H1 (cell line): ENCODE measurements at regions not wholly inside any gene's neighbourhood (a gene's known extent, or its start where the extent isn't known, plus 50 kb on each side); places are given as distances from the start of the nearest gene placed in this dataset.

Experiments
- CTCF ChIA-PET: fragments of 300-600 bp; sonication (Branson Sonifier 250); formaldehyde crosslinking; loops from one replicate; lab custom pipeline; 2021; ENCODE audit not compliant: partially characterized antibody; lab: Charles Lee
- POLR2A ChIA-PET: fragments of 300-600 bp; sonication (Branson Sonifier 250); formaldehyde crosslinking; loops from one replicate; lab custom pipeline; 2021; ENCODE audit warnings: inconsistent platforms; ENCODE audit not compliant: partially characterized antibody; lab: Charles Lee
- DNase-seq, 2 experiments: peaks; one replicate each; pipeline versions ENCODE4 v3.0.0 to v3.0.0-alpha.2; 2010 to 2022; ENCODE audit warnings: low spot score in 2 of 2, low read depth in 1 of 2, mixed read lengths in 1 of 2
- FAIRE-seq: peaks from 2 replicates; lab custom pipeline; 2011; peaks lifted over from hg19 to GRCh38; lab: Jason Lieb, UNC
- H2AFZ ChIP-seq: 2 replicates; pipeline ENCODE4 v1.8.1; 2012; ENCODE audit warnings: low read length, inconsistent platforms
- H2AK5ac ChIP-seq: 2 replicates; pipeline ENCODE4 v1.6.1; 2013; ENCODE audit warnings: low read depth, low read length
- H2BK120ac ChIP-seq: replicated peaks from 2 replicates; pipeline ENCODE3; 2013; ENCODE audit warnings: low read depth, low read length, inconsistent platforms
- H2BK12ac ChIP-seq: 2 replicates; pipeline ENCODE4 v1.6.1; 2013; ENCODE audit warnings: low read depth, low read length
- H2BK15ac ChIP-seq: 2 replicates; pipeline ENCODE4 v1.6.1; 2013; ENCODE audit warnings: low read length
- H2BK20ac ChIP-seq: 2 replicates; pipeline ENCODE4 v1.6.1; 2013; ENCODE audit warnings: low read length
- H2BK5ac ChIP-seq: 2 replicates; pipeline ENCODE4 v1.6.1; 2013; ENCODE audit warnings: low read depth, low read length
- H3K14ac ChIP-seq: 2 replicates; pipeline ENCODE4 v1.6.1; 2013; ENCODE audit warnings: inconsistent platforms; ENCODE audit not compliant: insufficient read length
- H3K18ac ChIP-seq: 2 replicates; pipeline ENCODE4 v1.6.1; 2013; ENCODE audit warnings: low read length; ENCODE audit errors: extremely low read depth
- H3K23ac ChIP-seq: 2 replicates; pipeline ENCODE4 v1.6.1; 2013; ENCODE audit warnings: inconsistent platforms; ENCODE audit not compliant: insufficient read length
- H3K23me2 ChIP-seq: 2 replicates; pipeline ENCODE4 v1.6.1; 2013; ENCODE audit warnings: low read depth, low read length
- H3K27ac ChIP-seq: 2 replicates; pipeline ENCODE4 v1.6.1; 2011; ENCODE audit warnings: low read depth, low read length, inconsistent platforms
- H3K27me3 ChIP-seq, 4 experiments: replicated peaks in 1 of 4; 1 replicate in 1 of 4; 2 replicates in 3 of 4; pipeline versions ENCODE4 v1.6.1 to v1.8.1; 2011 to 2013; ENCODE audit warnings: low read length in 3 of 4, mild to moderate bottlenecking in 3 of 4, inconsistent platforms in 2 of 4, mixed read lengths in 2 of 4, moderate library complexity in 1 of 4; ENCODE audit not compliant: control insufficient read depth in 3 of 4, insufficient read depth in 3 of 4; ENCODE audit errors: extremely low read depth in 1 of 4
- H3K36me3 ChIP-seq, 4 experiments: 2 replicates each; pipeline versions ENCODE4 v1.6.1 to v1.8.1; 2011 to 2013; ENCODE audit warnings: mild to moderate bottlenecking in 4 of 4, low read length in 3 of 4, moderate library complexity in 2 of 4, control low read depth in 1 of 4, inconsistent platforms in 1 of 4; ENCODE audit not compliant: insufficient read depth in 4 of 4, control insufficient read depth in 2 of 4
- H3K4ac ChIP-seq: replicated peaks from 2 replicates; pipeline ENCODE3; 2013; ENCODE audit warnings: low read length, low read depth, mixed read lengths, inconsistent platforms; ENCODE audit not compliant: insufficient read length
- H3K4me1 ChIP-seq, 4 experiments: replicated peaks in 1 of 4; 1 replicate in 1 of 4; 2 replicates in 3 of 4; pipeline versions ENCODE4 v1.6.1 to v1.8.1; 2011 to 2013; ENCODE audit warnings: low read length in 3 of 4, inconsistent platforms in 2 of 4, mixed read lengths in 1 of 4; ENCODE audit not compliant: insufficient read depth in 4 of 4, control insufficient read depth in 3 of 4
- H3K4me2 ChIP-seq, 2 experiments: 2 replicates each; pipeline versions ENCODE4 v1.6.1 to v1.8.1; 2011 to 2013; ENCODE audit warnings: low read depth in 2 of 2, low read length in 2 of 2, control low read depth in 1 of 2, inconsistent platforms in 1 of 2, mild to moderate bottlenecking in 1 of 2; ENCODE audit not compliant: insufficient read depth in 1 of 2
- H3K4me3 ChIP-seq, 4 experiments: fragments of 200-600, 300-600 bp in 1 of 4; sonication (generic), shearing (Covaris generic), sonication (Bioruptor Twin) in 1 of 4; 2 replicates each; pipeline versions ENCODE4 v1.5.1 to v1.8.1; 2011 to 2016; ENCODE audit warnings: low read length in 4 of 4, low read depth in 3 of 4, control low read depth in 2 of 4, inconsistent platforms in 2 of 4, mild to moderate bottlenecking in 2 of 4, mixed read lengths in 1 of 4, moderate library complexity in 1 of 4; ENCODE audit not compliant: insufficient read depth in 2 of 4; ENCODE audit errors: extremely low read depth in 1 of 4
- H3K56ac ChIP-seq: replicated peaks from 2 replicates; pipeline ENCODE3; 2013; ENCODE audit warnings: low read depth, mild to moderate bottlenecking, mixed read lengths, low read length, inconsistent platforms; ENCODE audit not compliant: insufficient read length
- H3K79me1 ChIP-seq: 2 replicates; pipeline ENCODE4 v1.6.1; 2013; ENCODE audit warnings: low read depth, low read length, control low read depth
- H3K79me2 ChIP-seq, 2 experiments: 2 replicates each; pipeline versions ENCODE4 v1.6.1 to v1.8.1; 2012 to 2013; ENCODE audit warnings: low read length in 2 of 2, mild to moderate bottlenecking in 2 of 2, inconsistent platforms in 1 of 2; ENCODE audit not compliant: insufficient read depth in 2 of 2, control insufficient read depth in 1 of 2
- H3K9ac ChIP-seq, 4 experiments: replicated peaks in 1 of 4; 1 replicate in 1 of 4; 2 replicates in 3 of 4; pipeline versions ENCODE4 v1.6.1 to v1.8.1; 2011 to 2013; ENCODE audit warnings: low read depth in 3 of 4, low read length in 3 of 4, control low read depth in 2 of 4, mild to moderate bottlenecking in 2 of 4, moderate library complexity in 2 of 4, inconsistent platforms in 1 of 4; ENCODE audit errors: extremely low read depth in 1 of 4
- H3K9me3 ChIP-seq, 2 experiments: 2 replicates each; pipeline versions ENCODE4 v1.6.1 to v1.8.1; 2012 to 2013; ENCODE audit warnings: mild to moderate bottlenecking in 2 of 2, moderate library complexity in 2 of 2, control low read depth in 1 of 2, inconsistent platforms in 1 of 2, low read depth in 1 of 2, low read length in 1 of 2, mixed read lengths in 1 of 2; ENCODE audit not compliant: insufficient read depth in 2 of 2
- H4K20me1 ChIP-seq, 2 experiments: replicated peaks in 1 of 2; 2 replicates each; pipeline versions ENCODE3 to v1.8.1; 2011 to 2013; ENCODE audit warnings: inconsistent platforms in 2 of 2, low read length in 2 of 2, mild to moderate bottlenecking in 1 of 2; ENCODE audit not compliant: insufficient read depth in 2 of 2, control insufficient read depth in 1 of 2
- H4K5ac ChIP-seq: 2 replicates; pipeline ENCODE4 v1.6.1; 2013; ENCODE audit warnings: low read length, low read depth, mixed read lengths, inconsistent platforms; ENCODE audit not compliant: insufficient read length
- H4K8ac ChIP-seq: 2 replicates; pipeline ENCODE4 v1.8.0; 2013; ENCODE audit warnings: mild to moderate bottlenecking, moderate library complexity, low read length, inconsistent platforms; ENCODE audit not compliant: insufficient read depth; ENCODE audit errors: extremely low read depth
- H4K91ac ChIP-seq: replicated peaks from 2 replicates; pipeline ENCODE3; 2013; ENCODE audit warnings: low read length, mixed read lengths, inconsistent platforms; ENCODE audit not compliant: insufficient read length
- BCL11A ChIP-seq, 2 experiments: IDR thresholded peaks; one replicate each; pipeline ENCODE4 v1.6.1; 2011; ENCODE audit warnings: low read depth in 2 of 2, low read length in 2 of 2, mild to moderate bottlenecking in 2 of 2
- BRCA1 ChIP-seq: IDR thresholded peaks from 2 replicates; pipeline ENCODE4 v1.6.1; 2012; ENCODE audit warnings: low read depth, low read length, improper control_type of control experiment
- CREB1 ChIP-seq: IDR thresholded peaks from 2 replicates; pipeline ENCODE4 v1.6.1; 2012; ENCODE audit warnings: inconsistent platforms
- FOSL1 ChIP-seq: IDR thresholded peaks from 2 replicates; pipeline ENCODE4 v1.6.1; 2011; ENCODE audit warnings: mild to moderate bottlenecking, low read depth, low read length, moderate library complexity; ENCODE audit not compliant: insufficient read depth
- JUN ChIP-seq: IDR thresholded peaks from 2 replicates; pipeline ENCODE4 v1.6.1; 2011; ENCODE audit warnings: low read depth, mild to moderate bottlenecking, improper control_type of control experiment, low read length
- JUND ChIP-seq: IDR thresholded peaks from 2 replicates; pipeline ENCODE4 v1.6.1; 2011; ENCODE audit warnings: mild to moderate bottlenecking, improper control_type of control experiment, low read length
- KDM1A ChIP-seq: fragments of 200-600, 300-600 bp; sonication (generic); IDR thresholded peaks from 2 replicates; pipeline ENCODE4 v1.7.1; 2016; ENCODE audit warnings: mild to moderate bottlenecking, low read length, borderline replicate concordance
- KDM4A ChIP-seq: IDR thresholded peaks from one replicate; pipeline ENCODE4 v1.7.1; 2012; ENCODE audit warnings: low read depth, mild to moderate bottlenecking, moderate library complexity, low read length, inconsistent platforms; ENCODE audit not compliant: severe bottlenecking
- POLR2AphosphoS5 ChIP-seq: IDR thresholded peaks from 2 replicates; pipeline ENCODE4 v1.6.1; 2011; ENCODE audit warnings: low read depth, low read length
- POU5F1 ChIP-seq: IDR thresholded peaks from 2 replicates; pipeline ENCODE4 v1.6.1; 2011; ENCODE audit warnings: low read depth, mild to moderate bottlenecking, low read length, moderate library complexity
- RBBP5 ChIP-seq: IDR thresholded peaks from 2 replicates; pipeline ENCODE4 v1.7.1; 2012; ENCODE audit warnings: low read depth, mild to moderate bottlenecking, inconsistent platforms, low read length, moderate library complexity, borderline replicate concordance
- SAP30 ChIP-seq: fragments of 300-600 bp; sonication (generic); IDR thresholded peaks from 2 replicates; pipeline ENCODE4 v1.7.1; 2012; ENCODE audit warnings: low read length, moderate library complexity, mild to moderate bottlenecking, inconsistent platforms; ENCODE audit not compliant: insufficient read depth, insufficient replicate concordance
- SP2 ChIP-seq: IDR thresholded peaks from 2 replicates; pipeline ENCODE4 v1.6.1; 2012; ENCODE audit warnings: mild to moderate bottlenecking, low read length, inconsistent platforms
- TBP ChIP-seq: IDR thresholded peaks from 2 replicates; pipeline ENCODE4 v1.6.1; 2011; ENCODE audit warnings: low read depth, low read length, improper control_type of control experiment
- WGBS, 2 experiments: shearing (Covaris generic) in 1 of 2; methylation state at CpG; one replicate each; pipeline versions ENCODE4 v1.1.6 to v1.1.7; 2013 to 2015; ENCODE audit warnings: low lambda C conversion rate in 2 of 2, mixed read lengths in 2 of 2, inconsistent platforms in 1 of 2, low coverage in 1 of 2, missing lambda C conversion rate in 1 of 2; ENCODE audit not compliant: insufficient replicate concordance in 2 of 2, insufficient coverage in 1 of 2, insufficient read length in 1 of 2; ENCODE audit errors: extremely low coverage in 1 of 2, missing lambda C conversion rate in 1 of 2; 5-methylcytosine and 5-hydroxymethylcytosine counted together

- Histone ChIP-seq H3K9ac (no peak overlapping the region), H2BK15ac (no peak overlapping the region), H2AK5ac (no peak overlapping the region)
- POLR2A ChIA-PET, result no interaction called here
- no peak for DNase-seq
- 95% methylated on average over 2 of the region's 2 CpGs; no CpG with 5 or more reads in 1 of the 2 experiments for WGBS, 2 experiments
- TF ChIP-seq BCL11A (IDR thresholded peaks at IDR 0.05; ENCODE audit: low read depth in 2 of 2, low read length in 2 of 2) (no peak), CREB1 (no peak), SP2 (no peak), KDM4A (no peak), TBP (no peak), FOSL1 (no peak), JUN (no peak), BRCA1 (no peak), SAP30 (no peak), POLR2AphosphoS5 (no peak), POU5F1 (no peak), RBBP5 (no peak), JUND (no peak), KDM1A (no peak)
- TF ChIP-seq, all 59 proteins: peak for 0
- Histone ChIP-seq H2BK5ac (no peak overlapping the region), H4K5ac (no peak overlapping the region), H4K8ac (no peak overlapping the region), H3K9me3 (no peaks in the 10 kb centered on the region), H3K4me1 (peaks cover 0 to 8% (median 3%) of the 10 kb centered on the region in 4 experiments; a peak in 3 of 7 replicates), H3K23ac (no peak overlapping the region), H3K36me3 (no peaks in the 10 kb centered on the region), H4K91ac (no peak overlapping the region), H3K18ac (no peak overlapping the region), H3K4ac (no peak overlapping the region), H3K79me2 (no peaks in the 10 kb centered on the region), H3K14ac (no peak overlapping the region), H3K27ac (no peak overlapping the region), H4K20me1 (no peaks in the 10 kb centered on the region), H2BK20ac (no peak overlapping the region), H3K56ac (no peak overlapping the region), H3K79me1 (no peaks in the 10 kb centered on the region), H3K23me2 (no peaks in the 10 kb centered on the region), H2BK12ac (no peak overlapping the region), H3K27me3 (no peaks in the 10 kb centered on the region), H2BK120ac (no peak overlapping the region), H3K4me3 (no peak overlapping the region), H3K4me2 (no peak overlapping the region), H2AFZ (no peak overlapping the region)
- FAIRE-seq, result no peak
- CTCF ChIA-PET, result no interaction called here
Measured at GRCh38 chr20:53814060-53814459, 220.4 kb upstream of the ZNF217 start.
